ENCODE measurements at regions not wholly inside any gene's neighbourhood (a gene's known extent, or its start where the extent isn't known, plus 50 kb on each side); places are given as distances from the start of the nearest gene placed in this dataset.

DNA sequence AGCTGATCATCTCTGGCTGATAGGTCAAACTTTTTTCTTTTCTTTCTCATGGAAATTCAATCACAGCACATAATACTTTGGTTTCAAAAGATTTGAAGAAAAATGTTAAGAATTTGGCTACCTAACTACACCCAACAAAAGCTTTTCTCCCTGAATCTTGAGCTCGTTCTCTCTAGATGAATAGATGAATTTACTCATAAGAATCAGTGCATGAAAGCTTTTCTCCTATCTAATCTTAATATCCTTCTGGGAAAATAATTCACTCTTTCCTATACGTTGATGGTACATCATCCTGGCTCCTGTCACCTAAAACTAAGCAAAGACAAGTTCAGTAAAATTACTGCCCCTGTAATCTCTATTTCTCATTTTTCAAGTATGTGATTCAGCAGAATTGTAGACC, 1479.1 kb downstream of the DPP10 start (continued):
- TF ChIP-seq, protein P1, sequence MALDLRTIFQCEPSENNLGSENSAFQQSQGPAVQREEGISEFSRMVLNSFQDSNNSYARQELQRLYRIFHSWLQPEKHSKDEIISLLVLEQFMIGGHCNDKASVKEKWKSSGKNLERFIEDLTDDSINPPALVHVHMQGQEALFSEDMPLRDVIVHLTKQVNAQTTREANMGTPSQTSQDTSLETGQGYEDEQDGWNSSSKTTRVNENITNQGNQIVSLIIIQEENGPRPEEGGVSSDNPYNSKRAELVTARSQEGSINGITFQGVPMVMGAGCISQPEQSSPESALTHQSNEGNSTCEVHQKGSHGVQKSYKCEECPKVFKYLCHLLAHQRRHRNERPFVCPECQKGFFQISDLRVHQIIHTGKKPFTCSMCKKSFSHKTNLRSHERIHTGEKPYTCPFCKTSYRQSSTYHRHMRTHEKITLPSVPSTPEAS (tag by site-specific recombination; IDR thresholded peaks at IDR 0.05) = no peak
- TF ChIP-seq ZFP37 (tag by site-specific recombination; IDR thresholded peaks at IDR 0.05) (no peak), GLIS2 (tag by site-specific recombination; IDR thresholded peaks at IDR 0.05) (no peak), ZIC2 (tag by site-specific recombination; IDR thresholded peaks at IDR 0.05) (no peak), RBAK (tag by site-specific recombination; IDR thresholded peaks at IDR 0.05) (no peak)
- TF ChIP-seq, protein P2, sequence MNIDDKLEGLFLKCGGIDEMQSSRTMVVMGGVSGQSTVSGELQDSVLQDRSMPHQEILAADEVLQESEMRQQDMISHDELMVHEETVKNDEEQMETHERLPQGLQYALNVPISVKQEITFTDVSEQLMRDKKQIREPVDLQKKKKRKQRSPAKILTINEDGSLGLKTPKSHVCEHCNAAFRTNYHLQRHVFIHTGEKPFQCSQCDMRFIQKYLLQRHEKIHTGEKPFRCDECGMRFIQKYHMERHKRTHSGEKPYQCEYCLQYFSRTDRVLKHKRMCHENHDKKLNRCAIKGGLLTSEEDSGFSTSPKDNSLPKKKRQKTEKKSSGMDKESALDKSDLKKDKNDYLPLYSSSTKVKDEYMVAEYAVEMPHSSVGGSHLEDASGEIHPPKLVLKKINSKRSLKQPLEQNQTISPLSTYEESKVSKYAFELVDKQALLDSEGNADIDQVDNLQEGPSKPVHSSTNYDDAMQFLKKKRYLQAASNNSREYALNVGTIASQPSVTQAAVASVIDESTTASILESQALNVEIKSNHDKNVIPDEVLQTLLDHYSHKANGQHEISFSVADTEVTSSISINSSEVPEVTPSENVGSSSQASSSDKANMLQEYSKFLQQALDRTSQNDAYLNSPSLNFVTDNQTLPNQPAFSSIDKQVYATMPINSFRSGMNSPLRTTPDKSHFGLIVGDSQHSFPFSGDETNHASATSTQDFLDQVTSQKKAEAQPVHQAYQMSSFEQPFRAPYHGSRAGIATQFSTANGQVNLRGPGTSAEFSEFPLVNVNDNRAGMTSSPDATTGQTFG (tag by site-specific recombination; IDR thresholded peaks at IDR 0.05; ENCODE audit: borderline replicate concordance) = no peak
- TF ChIP-seq, protein P3, sequence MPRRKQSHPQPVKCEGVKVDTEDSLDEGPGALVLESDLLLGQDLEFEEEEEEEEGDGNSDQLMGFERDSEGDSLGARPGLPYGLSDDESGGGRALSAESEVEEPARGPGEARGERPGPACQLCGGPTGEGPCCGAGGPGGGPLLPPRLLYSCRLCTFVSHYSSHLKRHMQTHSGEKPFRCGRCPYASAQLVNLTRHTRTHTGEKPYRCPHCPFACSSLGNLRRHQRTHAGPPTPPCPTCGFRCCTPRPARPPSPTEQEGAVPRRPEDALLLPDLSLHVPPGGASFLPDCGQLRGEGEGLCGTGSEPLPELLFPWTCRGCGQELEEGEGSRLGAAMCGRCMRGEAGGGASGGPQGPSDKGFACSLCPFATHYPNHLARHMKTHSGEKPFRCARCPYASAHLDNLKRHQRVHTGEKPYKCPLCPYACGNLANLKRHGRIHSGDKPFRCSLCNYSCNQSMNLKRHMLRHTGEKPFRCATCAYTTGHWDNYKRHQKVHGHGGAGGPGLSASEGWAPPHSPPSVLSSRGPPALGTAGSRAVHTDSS (tag by site-specific recombination; IDR thresholded peaks at IDR 0.05) = no peak
- TF ChIP-seq, protein P4, sequence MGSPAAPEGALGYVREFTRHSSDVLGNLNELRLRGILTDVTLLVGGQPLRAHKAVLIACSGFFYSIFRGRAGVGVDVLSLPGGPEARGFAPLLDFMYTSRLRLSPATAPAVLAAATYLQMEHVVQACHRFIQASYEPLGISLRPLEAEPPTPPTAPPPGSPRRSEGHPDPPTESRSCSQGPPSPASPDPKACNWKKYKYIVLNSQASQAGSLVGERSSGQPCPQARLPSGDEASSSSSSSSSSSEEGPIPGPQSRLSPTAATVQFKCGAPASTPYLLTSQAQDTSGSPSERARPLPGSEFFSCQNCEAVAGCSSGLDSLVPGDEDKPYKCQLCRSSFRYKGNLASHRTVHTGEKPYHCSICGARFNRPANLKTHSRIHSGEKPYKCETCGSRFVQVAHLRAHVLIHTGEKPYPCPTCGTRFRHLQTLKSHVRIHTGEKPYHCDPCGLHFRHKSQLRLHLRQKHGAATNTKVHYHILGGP (tag by site-specific recombination; IDR thresholded peaks at IDR 0.05) = no peak
- TF ChIP-seq, protein P5, sequence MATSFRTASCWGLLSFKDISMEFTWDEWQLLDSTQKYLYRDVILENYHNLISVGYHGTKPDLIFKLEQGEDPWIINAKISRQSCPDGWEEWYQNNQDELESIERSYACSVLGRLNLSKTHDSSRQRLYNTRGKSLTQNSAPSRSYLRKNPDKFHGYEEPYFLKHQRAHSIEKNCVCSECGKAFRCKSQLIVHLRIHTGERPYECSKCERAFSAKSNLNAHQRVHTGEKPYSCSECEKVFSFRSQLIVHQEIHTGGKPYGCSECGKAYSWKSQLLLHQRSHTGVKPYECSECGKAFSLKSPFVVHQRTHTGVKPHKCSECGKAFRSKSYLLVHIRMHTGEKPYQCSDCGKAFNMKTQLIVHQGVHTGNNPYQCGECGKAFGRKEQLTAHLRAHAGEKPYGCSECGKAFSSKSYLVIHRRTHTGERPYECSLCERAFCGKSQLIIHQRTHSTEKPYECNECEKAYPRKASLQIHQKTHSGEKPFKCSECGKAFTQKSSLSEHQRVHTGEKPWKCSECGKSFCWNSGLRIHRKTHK (tag by site-specific recombination; IDR thresholded peaks at IDR 0.05) = no peak
- TF ChIP-seq, protein P6, sequence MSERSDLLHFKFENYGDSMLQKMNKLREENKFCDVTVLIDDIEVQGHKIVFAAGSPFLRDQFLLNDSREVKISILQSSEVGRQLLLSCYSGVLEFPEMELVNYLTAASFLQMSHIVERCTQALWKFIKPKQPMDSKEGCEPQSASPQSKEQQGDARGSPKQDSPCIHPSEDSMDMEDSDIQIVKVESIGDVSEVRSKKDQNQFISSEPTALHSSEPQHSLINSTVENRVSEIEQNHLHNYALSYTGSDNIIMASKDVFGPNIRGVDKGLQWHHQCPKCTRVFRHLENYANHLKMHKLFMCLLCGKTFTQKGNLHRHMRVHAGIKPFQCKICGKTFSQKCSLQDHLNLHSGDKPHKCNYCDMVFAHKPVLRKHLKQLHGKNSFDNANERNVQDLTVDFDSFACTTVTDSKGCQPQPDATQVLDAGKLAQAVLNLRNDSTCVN (tag by site-specific recombination; optimal IDR thresholded peaks at IDR 0.05) = no peak

DNA sequence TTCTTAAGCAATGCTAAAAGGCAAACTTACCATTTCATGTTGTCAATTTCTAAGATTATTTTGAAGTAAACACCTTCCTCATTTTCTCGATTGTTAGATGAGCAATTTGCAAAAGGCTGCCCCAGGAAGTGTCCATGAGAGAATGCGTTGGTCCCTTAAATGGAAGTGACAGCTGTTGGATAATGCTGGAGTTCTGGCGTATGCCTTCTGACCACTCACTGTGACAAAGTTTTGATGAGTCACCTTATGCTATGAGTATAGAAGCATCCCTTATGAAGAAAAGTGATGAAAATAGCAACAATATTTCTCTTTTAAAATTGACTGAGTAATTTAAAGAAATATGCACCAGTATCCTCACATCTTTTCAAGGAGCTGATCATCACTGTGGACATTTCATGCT, 1497.5 kb downstream of the DPP10 start:
- POLR2A ChIA-PET = no interaction called here
- CTCF ChIA-PET = no interaction called here
- Histone ChIP-seq H3K9me3 (ENCODE audit: control insufficient read depth, insufficient read depth, low read depth, low read length) (no peaks in the 10 kb centered on the region), H3K4me1 (ENCODE audit: control insufficient read depth, insufficient read depth, low read length) (no peaks in the 10 kb centered on the region), H3K36me3 (ENCODE audit: control insufficient read depth in 2 of 2, insufficient read depth in 1 of 2, low read length in 2 of 2) (no peaks in the 10 kb centered on the region), H3K27ac (ENCODE audit: extremely low read depth, low read depth, low read length) (no peak overlapping the region), H3K4me3 (ENCODE audit: low read depth, low read length) (no peak overlapping the region)
- TF ChIP-seq ZNF585B (tag by site-specific recombination; IDR thresholded peaks at IDR 0.05) = no peak

DNA sequence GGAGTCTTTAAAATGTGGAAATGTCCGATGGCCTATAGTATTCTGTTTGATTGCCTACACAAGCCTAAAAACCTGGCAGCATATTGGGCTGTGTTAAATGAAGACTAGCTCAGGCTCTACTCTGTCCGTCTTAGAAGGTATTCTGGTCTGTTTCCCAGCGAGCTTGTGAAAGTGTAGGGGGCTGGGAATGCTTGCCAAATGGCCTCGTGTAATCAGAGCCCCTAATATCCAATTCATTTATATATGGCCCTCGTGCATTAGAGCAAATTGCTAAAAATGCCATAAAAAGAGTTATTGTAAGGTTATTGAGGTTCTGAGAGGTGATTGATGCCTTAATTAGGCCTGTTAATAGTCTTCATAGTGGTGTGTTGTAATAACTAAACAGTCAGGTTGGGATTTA, 1500.4 kb downstream of the DPP10 start:
- Histone ChIP-seq H3K27ac (ENCODE audit: extremely low read depth, low read depth, low read length) (no peak overlapping the region), H3K4me3 (ENCODE audit: low read depth, low read length) (no peak overlapping the region), H3K4me1 (ENCODE audit: control insufficient read depth, insufficient read depth, low read length) (no peaks in the 10 kb centered on the region), H3K36me3 (ENCODE audit: control insufficient read depth in 2 of 2, insufficient read depth in 1 of 2, low read length in 2 of 2) (no peaks in the 10 kb centered on the region), H3K9me3 (ENCODE audit: control insufficient read depth, insufficient read depth, low read depth, low read length) (no peaks in the 10 kb centered on the region)
- ChIA-PET CTCF (no interaction called here), POLR2A (no interaction called here)
- TF ChIP-seq, protein P7, sequence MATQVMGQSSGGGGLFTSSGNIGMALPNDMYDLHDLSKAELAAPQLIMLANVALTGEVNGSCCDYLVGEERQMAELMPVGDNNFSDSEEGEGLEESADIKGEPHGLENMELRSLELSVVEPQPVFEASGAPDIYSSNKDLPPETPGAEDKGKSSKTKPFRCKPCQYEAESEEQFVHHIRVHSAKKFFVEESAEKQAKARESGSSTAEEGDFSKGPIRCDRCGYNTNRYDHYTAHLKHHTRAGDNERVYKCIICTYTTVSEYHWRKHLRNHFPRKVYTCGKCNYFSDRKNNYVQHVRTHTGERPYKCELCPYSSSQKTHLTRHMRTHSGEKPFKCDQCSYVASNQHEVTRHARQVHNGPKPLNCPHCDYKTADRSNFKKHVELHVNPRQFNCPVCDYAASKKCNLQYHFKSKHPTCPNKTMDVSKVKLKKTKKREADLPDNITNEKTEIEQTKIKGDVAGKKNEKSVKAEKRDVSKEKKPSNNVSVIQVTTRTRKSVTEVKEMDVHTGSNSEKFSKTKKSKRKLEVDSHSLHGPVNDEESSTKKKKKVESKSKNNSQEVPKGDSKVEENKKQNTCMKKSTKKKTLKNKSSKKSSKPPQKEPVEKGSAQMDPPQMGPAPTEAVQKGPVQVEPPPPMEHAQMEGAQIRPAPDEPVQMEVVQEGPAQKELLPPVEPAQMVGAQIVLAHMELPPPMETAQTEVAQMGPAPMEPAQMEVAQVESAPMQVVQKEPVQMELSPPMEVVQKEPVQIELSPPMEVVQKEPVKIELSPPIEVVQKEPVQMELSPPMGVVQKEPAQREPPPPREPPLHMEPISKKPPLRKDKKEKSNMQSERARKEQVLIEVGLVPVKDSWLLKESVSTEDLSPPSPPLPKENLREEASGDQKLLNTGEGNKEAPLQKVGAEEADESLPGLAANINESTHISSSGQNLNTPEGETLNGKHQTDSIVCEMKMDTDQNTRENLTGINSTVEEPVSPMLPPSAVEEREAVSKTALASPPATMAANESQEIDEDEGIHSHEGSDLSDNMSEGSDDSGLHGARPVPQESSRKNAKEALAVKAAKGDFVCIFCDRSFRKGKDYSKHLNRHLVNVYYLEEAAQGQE (tag by site-specific recombination; IDR thresholded peaks at IDR 0.05) = no peak

Data from HEK293 (cell line).